Stimulated activated CD4-positive, alpha-beta T cell treated with anti-CD3 and anti-CD28 coated beads, Interleukin-4, amount 100 ng/mL, for 4 hours (primary cell): ENCODE measurements at regions not wholly inside any gene's neighbourhood (a gene's known extent, or its start where the extent isn't known, plus 50 kb on each side); places are given as distances from the start of the nearest gene placed in this dataset.

ENCODE experiments used
- DNase-seq, 2 experiments: peaks; one replicate each; pipeline ENCODE4 v3.0.0-alpha.2; 2020

GRCh38 chr2:42928692-42929545, 136.5 kb upstream of the HAAO start:
- no peak for DNase-seq

GRCh38 chr2:42928161-42928691, 135.8 kb upstream of the HAAO start:
- no peak for DNase-seq

- DNase-seq: no peak
Measured at GRCh38 chr2:42927334-42928160, 135.2 kb upstream of the HAAO start.

GRCh38 chr2:42926434-42927333, 134.3 kb upstream of the HAAO start:
- no peak for DNase-seq

- no peak for DNase-seq
Measured at GRCh38 chr2:42925742-42926433, 133.5 kb upstream of the HAAO start.

- no peak for DNase-seq
Measured at GRCh38 chr2:42924418-42924886, 132.1 kb upstream of the HAAO start.

GRCh38 chr2:42923580-42924417, 131.4 kb upstream of the HAAO start:
- no peak for DNase-seq

- DNase-seq: no peak
Measured at GRCh38 chr2:42922790-42923579, 130.6 kb upstream of the HAAO start.

GRCh38 chr2:42922293-42922692, 129.9 kb upstream of the HAAO start:
- DNase-seq: no peak

- no peak for DNase-seq
Measured at GRCh38 chr2:42921721-42922120, 129.3 kb upstream of the HAAO start.

- no peak for DNase-seq
Measured at GRCh38 chr2:42921147-42921520, 128.8 kb upstream of the HAAO start.

GRCh38 chr2:42920446-42921146, 128.2 kb upstream of the HAAO start:
- no peak for DNase-seq

- DNase-seq: no peak
Measured at GRCh38 chr2:42918671-42919318, 126.4 kb upstream of the HAAO start.

GRCh38 chr2:42918041-42918440, 125.7 kb upstream of the HAAO start:
- no peak for DNase-seq

- DNase-seq: no peak
Measured at GRCh38 chr2:42917425-42917927, 125.1 kb upstream of the HAAO start.

GRCh38 chr2:42916324-42916723, 123.9 kb upstream of the HAAO start:
- no peak for DNase-seq

GRCh38 chr2:42914860-42915259, 122.5 kb upstream of the HAAO start:
- DNase-seq: no peak

- no peak for DNase-seq
Measured at GRCh38 chr2:42914314-42914713, 121.9 kb upstream of the HAAO start.
